ENCODE measurements at regions not wholly inside any gene's neighbourhood (a gene's known extent, or its start where the extent isn't known, plus 50 kb on each side); places are given as distances from the start of the nearest gene placed in this dataset.

- Histone ChIP-seq H3K27me3 (ENCODE audit: insufficient read depth, low read length) (no peaks in the 10 kb centered on the region), H3K4me3 (ENCODE audit: low read depth, low read length, poor library complexity, severe bottlenecking) (no peak overlapping the region)
- no peak for TF ChIP-seq EZH2 (IDR thresholded peaks at IDR 0.05; ENCODE audit: borderline replicate concordance, low read length)
These were observed 67.8 kb downstream of the IRX2 start for GRCh38 chr5:2683720-2684119.

DNA sequence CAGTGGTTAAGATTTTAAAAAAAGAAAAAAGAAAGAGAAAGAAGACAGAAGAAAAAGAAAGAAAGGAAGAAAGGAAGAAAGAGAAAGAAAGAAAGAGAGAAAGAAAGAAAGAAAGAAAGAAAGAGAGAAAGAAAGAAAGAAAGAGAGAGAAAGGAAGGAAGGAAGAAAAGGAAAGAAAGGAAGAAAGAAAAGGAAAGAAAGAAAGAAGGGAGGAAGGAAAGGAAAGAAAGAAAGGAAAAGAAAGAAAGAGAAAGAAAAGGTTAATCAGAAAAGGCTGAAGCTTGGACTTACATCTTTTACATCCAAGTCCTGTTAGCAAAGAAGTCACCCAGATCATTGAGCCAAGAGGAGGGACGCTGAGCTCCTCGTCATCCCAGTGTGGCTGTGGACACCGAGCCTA lies 70.0 kb downstream of the IRX2 start:
- H3K27ac ChIP-seq (ENCODE audit: low read depth, low read length, poor library complexity, severe bottlenecking), result no peak overlapping the region
- no peaks in the 10 kb centered on the region for H3K4me1 ChIP-seq (ENCODE audit: insufficient read depth, low read length, severe bottlenecking)
- no peaks in the 10 kb centered on the region for H3F3A ChIP-seq (ENCODE audit: insufficient read depth, low read length)
- no peaks in the 10 kb centered on the region for H3K9me3 ChIP-seq (ENCODE audit: low read length)
- no peak overlapping the region for H3K4me2 ChIP-seq (ENCODE audit: low read length)
- no peak for TF ChIP-seq EZH2 (IDR thresholded peaks at IDR 0.05; ENCODE audit: borderline replicate concordance, low read length)
- H3K79me2 ChIP-seq (ENCODE audit: insufficient read depth, low read length), result no peaks in the 10 kb centered on the region
- no peaks in the 10 kb centered on the region for H4K20me1 ChIP-seq (ENCODE audit: insufficient read depth, low read length)
- H3K9ac ChIP-seq (ENCODE audit: low read length), result no peak overlapping the region
- no peaks in the 10 kb centered on the region for H3K9me2 ChIP-seq (ENCODE audit: low read depth, low read length)
- H2AFZ ChIP-seq (ENCODE audit: low read length), result no peak overlapping the region
- no peak overlapping the region for H3K4me3 ChIP-seq (ENCODE audit: low read depth, low read length, poor library complexity, severe bottlenecking)
- no peaks in the 10 kb centered on the region for H3K27me3 ChIP-seq (ENCODE audit: insufficient read depth, low read length)
- no peaks in the 10 kb centered on the region for H3K36me3 ChIP-seq (ENCODE audit: insufficient read depth, low read length)

More at GRCh38 chr5:2683720-2684119, 67.8 kb downstream of the IRX2 start:
- H3K36me3 ChIP-seq (ENCODE audit: insufficient read depth, low read length), result no peaks in the 10 kb centered on the region
- no peak overlapping the region for H2AFZ ChIP-seq (ENCODE audit: low read length)
- H3F3A ChIP-seq (ENCODE audit: insufficient read depth, low read length), result no peaks in the 10 kb centered on the region
- no peak overlapping the region for H3K9ac ChIP-seq (ENCODE audit: low read length)
- H3K4me1 ChIP-seq (ENCODE audit: insufficient read depth, low read length, severe bottlenecking), result no peaks in the 10 kb centered on the region
- no peak overlapping the region for H3K4me2 ChIP-seq (ENCODE audit: low read length)
- no peaks in the 10 kb centered on the region for H4K20me1 ChIP-seq (ENCODE audit: insufficient read depth, low read length)
- H3K9me2 ChIP-seq (ENCODE audit: low read depth, low read length), result no peaks in the 10 kb centered on the region
- H3K9me3 ChIP-seq (ENCODE audit: low read length), result no peaks in the 10 kb centered on the region
- no peaks in the 10 kb centered on the region for H3K79me2 ChIP-seq (ENCODE audit: insufficient read depth, low read length)
- no peak overlapping the region for H3K27ac ChIP-seq (ENCODE audit: low read depth, low read length, poor library complexity, severe bottlenecking)

DNA sequence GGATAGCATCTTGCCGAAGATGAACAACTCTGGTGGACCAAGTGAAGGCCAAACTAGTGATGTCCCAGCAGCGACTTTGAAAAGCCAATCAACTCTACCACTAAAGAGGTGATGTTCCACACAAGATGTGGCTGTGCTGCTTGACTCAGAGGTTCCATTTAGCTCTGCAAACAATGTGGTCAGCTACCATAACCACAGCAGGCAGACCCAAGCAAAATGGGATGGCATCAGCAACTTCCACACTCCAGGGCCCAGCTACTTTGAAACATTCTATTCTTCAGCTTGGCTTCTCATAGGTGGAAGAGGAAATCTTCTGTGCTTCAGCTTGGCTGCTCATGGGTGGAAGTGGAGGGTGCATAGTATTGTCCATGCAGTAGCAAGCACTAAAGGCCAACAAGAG lies 70.5 kb downstream of the IRX2 start:
- Histone ChIP-seq H3K9me2 (ENCODE audit: low read depth, low read length) (no peaks in the 10 kb centered on the region), H2AFZ (ENCODE audit: low read length) (no peak overlapping the region), H3F3A (ENCODE audit: insufficient read depth, low read length) (no peaks in the 10 kb centered on the region), H3K79me2 (ENCODE audit: insufficient read depth, low read length) (no peaks in the 10 kb centered on the region), H3K4me3 (ENCODE audit: low read depth, low read length, poor library complexity, severe bottlenecking) (no peak overlapping the region), H3K27ac (ENCODE audit: low read depth, low read length, poor library complexity, severe bottlenecking) (no peak overlapping the region), H3K36me3 (ENCODE audit: insufficient read depth, low read length) (no peaks in the 10 kb centered on the region), H3K9me3 (ENCODE audit: low read length) (no peaks in the 10 kb centered on the region), H3K27me3 (ENCODE audit: insufficient read depth, low read length) (no peaks in the 10 kb centered on the region), H4K20me1 (ENCODE audit: insufficient read depth, low read length) (no peaks in the 10 kb centered on the region), H3K9ac (ENCODE audit: low read length) (no peak overlapping the region), H3K4me2 (ENCODE audit: low read length) (no peak overlapping the region), H3K4me1 (ENCODE audit: insufficient read depth, low read length, severe bottlenecking) (no peaks in the 10 kb centered on the region)
- TF ChIP-seq EZH2 (IDR thresholded peaks at IDR 0.05; ENCODE audit: borderline replicate concordance, low read length) (no peak), CTCF (IDR thresholded peaks at IDR 0.05; ENCODE audit: low read length) (no peak)

DNA sequence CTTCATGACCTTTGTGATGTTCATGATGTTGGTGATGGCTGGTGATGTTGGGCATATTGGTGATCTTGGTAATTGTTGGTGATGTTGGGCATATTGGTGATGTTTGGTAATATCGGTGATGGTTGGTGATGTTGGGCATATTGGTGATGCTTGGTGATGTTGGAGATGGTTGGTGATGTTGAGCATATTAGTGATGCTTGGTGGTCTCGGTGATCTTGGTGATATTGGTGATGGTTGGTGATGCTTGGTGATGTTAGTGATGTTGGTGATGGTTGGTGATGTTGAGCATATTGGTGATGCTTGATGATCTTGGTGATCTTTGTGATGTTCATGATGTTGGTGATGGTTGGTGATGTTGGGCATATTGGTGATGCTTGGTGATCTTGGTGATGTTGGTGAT lies 73.8 kb downstream of the IRX2 start:
- Histone ChIP-seq H3F3A (ENCODE audit: insufficient read depth, low read length) (no peaks in the 10 kb centered on the region), H3K4me2 (ENCODE audit: low read length) (no peak overlapping the region), H3K79me2 (ENCODE audit: insufficient read depth, low read length) (no peaks in the 10 kb centered on the region), H2AFZ (ENCODE audit: low read length) (no peak overlapping the region), H3K27me3 (ENCODE audit: insufficient read depth, low read length) (no peaks in the 10 kb centered on the region), H4K20me1 (ENCODE audit: insufficient read depth, low read length) (no peaks in the 10 kb centered on the region), H3K9me2 (ENCODE audit: low read depth, low read length) (no peaks in the 10 kb centered on the region), H3K27ac (ENCODE audit: low read depth, low read length, poor library complexity, severe bottlenecking) (no peak overlapping the region), H3K4me3 (ENCODE audit: low read depth, low read length, poor library complexity, severe bottlenecking) (no peak overlapping the region), H3K9me3 (ENCODE audit: low read length) (no peaks in the 10 kb centered on the region), H3K4me1 (ENCODE audit: insufficient read depth, low read length, severe bottlenecking) (no peaks in the 10 kb centered on the region), H3K9ac (ENCODE audit: low read length) (no peak overlapping the region), H3K36me3 (ENCODE audit: insufficient read depth, low read length) (no peaks in the 10 kb centered on the region)
- TF ChIP-seq EZH2 (IDR thresholded peaks at IDR 0.05; ENCODE audit: borderline replicate concordance, low read length) (no peak), CTCF (IDR thresholded peaks at IDR 0.05; ENCODE audit: low read length) (no peak)

Data from OCI-LY1 (cell line).